Aorta (tissue), 5 donors: ENCODE measurements at regions not wholly inside any gene's neighbourhood (a gene's known extent, or its start where the extent isn't known, plus 50 kb on each side); places are given as distances from the start of the nearest gene placed in this dataset.
"Not testable (repeated sequence)": the region's sequence is repeated elsewhere in the genome, so short reads cannot be mapped to it uniquely, and the experiment has no call there.

ENCODE experiments used
- ATAC-seq: fragments of 200-7000 bp; cut with Tn5 transposase; one replicate; pipeline ENCODE4 v1.9.1; 2022; ENCODE audit warnings: moderate library complexity; ENCODE audit not compliant: low FRiP score
- DNase-seq, 2 donors: peaks; one replicate each; pipeline ENCODE4 v3.0.0-alpha.2; 2020
- H3K27ac ChIP-seq, 2 donors: one replicate each; pipeline ENCODE4 v1.5.1; 2013; ENCODE audit warnings: low read length in 2 of 2, mild to moderate bottlenecking in 2 of 2, moderate library complexity in 2 of 2, control low read depth in 1 of 2, inconsistent platforms in 1 of 2, low read depth in 1 of 2
- H3K27me3 ChIP-seq, 2 donors: one replicate each; pipeline ENCODE4 v1.6.1; 2013; ENCODE audit warnings: control low read depth in 1 of 2, low read length in 1 of 2, mild to moderate bottlenecking in 1 of 2, moderate library complexity in 1 of 2; ENCODE audit not compliant: insufficient read depth in 2 of 2, control insufficient read depth in 1 of 2
- H3K36me3 ChIP-seq, 2 donors: one replicate each; pipeline ENCODE4 v1.6.1; 2013; ENCODE audit warnings: control low read depth in 1 of 2, low read length in 1 of 2, mild to moderate bottlenecking in 1 of 2; ENCODE audit not compliant: insufficient read depth in 2 of 2, control insufficient read depth in 1 of 2
- H3K4me1 ChIP-seq, 2 donors: one replicate each; pipeline ENCODE4 v1.6.1; 2013; ENCODE audit warnings: low read length in 2 of 2, control low read depth in 1 of 2, mild to moderate bottlenecking in 1 of 2, moderate library complexity in 1 of 2; ENCODE audit not compliant: insufficient read depth in 2 of 2, control insufficient read depth in 1 of 2
- H3K4me3 ChIP-seq, 2 donors: one replicate each; pipeline ENCODE4 v1.5.1; 2013; ENCODE audit warnings: low read length in 2 of 2, control low read depth in 1 of 2, mild to moderate bottlenecking in 1 of 2
- H3K9me3 ChIP-seq: one replicate; pipeline ENCODE4 v1.6.1; 2013; ENCODE audit warnings: mild to moderate bottlenecking, low read length; ENCODE audit not compliant: control insufficient read depth
- WGBS, 2 donors: extraction: QIAGEN DNeasy Blood & Tissue Kit; methylation state at CpG; one replicate each; pipeline ENCODE4 v1.1.7; 2013; 5-methylcytosine and 5-hydroxymethylcytosine counted together
- intact Hi-C, 2 donors: fragments of 100-400 bp; cut with DNase I; formaldehyde crosslinking; loops; one replicate each; pipeline versions ENCODE4 v1.14.2 to v1.15.0; 2022
- donor health status: healthy with polysubstance abuse.
- donor health status: Bipolar disorder and iron deficiency.
- donor health status: DM: no; HTN: no; CAD: no.
- donor health status: DM: no; HTN: no; CAD: no.
- donor health status: DM: yes; HTN: yes; CAD: no.

GRCh38 chr6:163748036-163748435 is 333.5 kb downstream of the QKI start:
- Histone ChIP-seq H3K36me3 (no peaks in the 10 kb centered on the region), H3K27me3 (no peaks in the 10 kb centered on the region), H3K4me3 (no peak overlapping the region), H3K4me1 (no peaks in the 10 kb centered on the region), H3K27ac (no peak overlapping the region), H3K9me3 (no peaks in the 10 kb centered on the region)
- intact Hi-C loops: no loop called here
- DNase-seq (no peak), ATAC-seq (no peak)
- 93 to 95% methylated on average over 9 of the region's 9 CpGs for WGBS, 2 donors

- H3K27me3 ChIP-seq, H3K4me3 ChIP-seq, intact Hi-C loops, H3K9me3 ChIP-seq, H3K27ac ChIP-seq, ATAC-seq, DNase-seq, H3K36me3 ChIP-seq, H3K4me1 ChIP-seq: not testable (repeated sequence)
- WGBS, 2 donors: 86 to 93% methylated on average over 5 of the region's 5 CpGs
Observed at GRCh38 chr6:163747058-163747457, 332.5 kb downstream of the QKI start.

GRCh38 chr6:163745536-163746400 is 331.2 kb downstream of the QKI start:
- H3K4me1 ChIP-seq: no peaks in the 10 kb centered on the region
- H3K36me3 ChIP-seq: no peaks in the 10 kb centered on the region
- H3K27me3 ChIP-seq: no peaks in the 10 kb centered on the region
- ATAC-seq (no peak), DNase-seq (no peak)
- no peak overlapping the region for H3K4me3 ChIP-seq
- WGBS, 2 donors: 22 to 23% methylated on average over 10 of the region's 10 CpGs
- H3K9me3 ChIP-seq: no peaks in the 10 kb centered on the region
- intact Hi-C loops: no loop called here
- no peak overlapping the region for H3K27ac ChIP-seq

GRCh38 chr6:163744256-163744925 is 329.9 kb downstream of the QKI start:
- DNase-seq: no peak

GRCh38 chr6:163743796-163744195 is 329.3 kb downstream of the QKI start:
- ATAC-seq (no peak), DNase-seq (no peak)
- no peaks in the 10 kb centered on the region for H3K27me3 ChIP-seq
- intact Hi-C loops: no loop called here
- H3K4me3 ChIP-seq: no peak overlapping the region
- WGBS, 2 donors: 93% methylated on average over 4 of the region's 4 CpGs
- no peaks in the 10 kb centered on the region for H3K4me1 ChIP-seq
- no peak overlapping the region for H3K27ac ChIP-seq
- H3K9me3 ChIP-seq: no peaks in the 10 kb centered on the region
- no peaks in the 10 kb centered on the region for H3K36me3 ChIP-seq

More at GRCh38 chr6:163744256-163744925, 329.9 kb downstream of the QKI start:
- no peak for ATAC-seq
- Histone ChIP-seq H3K27me3 (no peaks in the 10 kb centered on the region), H3K27ac (no peak overlapping the region), H3K4me1 (no peaks in the 10 kb centered on the region), H3K9me3 (no peaks in the 10 kb centered on the region), H3K36me3 (no peaks in the 10 kb centered on the region), H3K4me3 (no peak overlapping the region)
- intact Hi-C loops: no loop called here
- 94 to 96% methylated on average over 19 of the region's 19 CpGs for WGBS, 2 donors

GRCh38 chr6:163741743-163742363 is 327.3 kb downstream of the QKI start:
- no peak overlapping the region for H3K4me3 ChIP-seq
- intact Hi-C loops: no loop called here
- WGBS, 2 donors: 71 to 77% methylated on average over 17 of the region's 17 CpGs
- no peaks in the 10 kb centered on the region for H3K4me1 ChIP-seq
- DNase-seq: no peak
- no peaks in the 10 kb centered on the region for H3K36me3 ChIP-seq
- H3K27me3 ChIP-seq: peaks cover 0 to under 1% of the 10 kb centered on the region in 2 donors
- H3K9me3 ChIP-seq: no peaks in the 10 kb centered on the region
- no peak overlapping the region for H3K27ac ChIP-seq
- ATAC-seq: no peak

- intact Hi-C loops: no loop called here
- DNase-seq: no peak
- no peak for ATAC-seq
- no peak overlapping the region for H3K27ac ChIP-seq
- peaks cover 0 to 2% of the 10 kb centered on the region in 2 donors for H3K27me3 ChIP-seq
- H3K4me3 ChIP-seq: no peak overlapping the region
- H3K36me3 ChIP-seq: no peaks in the 10 kb centered on the region
- H3K9me3 ChIP-seq: no peaks in the 10 kb centered on the region
- H3K4me1 ChIP-seq: no peaks in the 10 kb centered on the region
- WGBS, 2 donors: 96 to 99% methylated on average over 5 of the region's 5 CpGs
Observed at GRCh38 chr6:163741342-163741741, 326.8 kb downstream of the QKI start.

- WGBS, 2 donors: 72 to 77% methylated on average over 4 of the region's 4 CpGs
- no peaks in the 10 kb centered on the region for H3K36me3 ChIP-seq
- H3K27me3 ChIP-seq: peaks cover 0 to 2% of the 10 kb centered on the region in 2 donors
- no peak for DNase-seq
- H3K4me1 ChIP-seq: no peaks in the 10 kb centered on the region
- H3K4me3 ChIP-seq: no peak overlapping the region
- intact Hi-C loops: no loop called here
- no peaks in the 10 kb centered on the region for H3K9me3 ChIP-seq
- no peak for ATAC-seq
- H3K27ac ChIP-seq: no peak overlapping the region
Observed at GRCh38 chr6:163739966-163740365, 325.4 kb downstream of the QKI start.

GRCh38 chr6:163739408-163739725 is 324.8 kb downstream of the QKI start:
- Histone ChIP-seq H3K9me3 (no peaks in the 10 kb centered on the region), H3K27ac (no peak overlapping the region), H3K4me3 (no peak overlapping the region), H3K36me3 (no peaks in the 10 kb centered on the region), H3K4me1 (no peaks in the 10 kb centered on the region), H3K27me3 (peaks cover 0 to 2% of the 10 kb centered on the region in 2 donors)
- DNase-seq (no peak), ATAC-seq (no peak)
- intact Hi-C loops: no loop called here
